ENCODE measurements at regions not wholly inside any gene's neighbourhood (a gene's known extent, or its start where the extent isn't known, plus 50 kb on each side); places are given as distances from the start of the nearest gene placed in this dataset.
"Not testable (repeated sequence)": the region's sequence is repeated elsewhere in the genome, so short reads cannot be mapped to it uniquely, and the experiment has no call there.

GRCh38 chr7:86366946-86367345 is 276.8 kb upstream of the GRM3 start:
- Histone ChIP-seq H3K4me3 (replicated peaks; ENCODE audit: insufficient read depth, low read length) (no peak overlapping the region), H3K27ac (replicated peaks) (no peak overlapping the region), H3K27me3 (ENCODE audit: insufficient read depth, poor library complexity, severe bottlenecking) (no peaks in the 10 kb centered on the region)
- TF ChIP-seq CTCF (IDR thresholded peaks at IDR 0.05; ENCODE audit: insufficient read depth, low read length) (no peak), SPI1 (IDR thresholded peaks at IDR 0.05; ENCODE audit: borderline replicate concordance, low read depth) (no peak)
- no peak for DNase-seq (ENCODE audit: low read depth in 1 of 2, low spot score in 1 of 2)

GRCh38 chr7:86340407-86340806 is 303.3 kb upstream of the GRM3 start:
- H3K4me3 ChIP-seq (replicated peaks; ENCODE audit: insufficient read depth, low read length); H3K27ac ChIP-seq (replicated peaks); DNase-seq (ENCODE audit: low read depth in 1 of 2, low spot score in 1 of 2): not testable (repeated sequence)

GRCh38 chr7:86339051-86339450 is 304.7 kb upstream of the GRM3 start:
- no peaks in the 10 kb centered on the region for H3K27me3 ChIP-seq (ENCODE audit: insufficient read depth, poor library complexity, severe bottlenecking)
- DNase-seq (ENCODE audit: low read depth in 1 of 2, low spot score in 1 of 2): no peak
- H3K27ac ChIP-seq (replicated peaks): no peak overlapping the region
- TF ChIP-seq CTCF (IDR thresholded peaks at IDR 0.05; ENCODE audit: insufficient read depth, low read length) (no peak), GABPA (IDR thresholded peaks at IDR 0.05; ENCODE audit: low read depth) (no peak), SPI1 (IDR thresholded peaks at IDR 0.05; ENCODE audit: borderline replicate concordance, low read depth) (no peak), POLR2AphosphoS5 (IDR thresholded peaks at IDR 0.05; ENCODE audit: low read depth) (no peak), REST (IDR thresholded peaks at IDR 0.05; ENCODE audit: insufficient replicate concordance, low read depth) (no peak)
- H3K4me3 ChIP-seq (replicated peaks; ENCODE audit: insufficient read depth, low read length): no peak overlapping the region

More at GRCh38 chr7:86340407-86340806, 303.3 kb upstream of the GRM3 start:
- not testable (repeated sequence) for H3K27me3 ChIP-seq (ENCODE audit: insufficient read depth, poor library complexity, severe bottlenecking)

- H3K4me3 ChIP-seq (replicated peaks; ENCODE audit: insufficient read depth, low read length): no peak overlapping the region
- no peak for TF ChIP-seq SPI1 (IDR thresholded peaks at IDR 0.05; ENCODE audit: borderline replicate concordance, low read depth)
- TF ChIP-seq REST (IDR thresholded peaks at IDR 0.05; ENCODE audit: insufficient replicate concordance, low read depth): no peak
- TF ChIP-seq POLR2AphosphoS5 (IDR thresholded peaks at IDR 0.05; ENCODE audit: low read depth): no peak
- no peak for TF ChIP-seq GABPA (IDR thresholded peaks at IDR 0.05; ENCODE audit: low read depth)
- TF ChIP-seq CTCF (IDR thresholded peaks at IDR 0.05; ENCODE audit: insufficient read depth, low read length): no peak
- H3K27me3 ChIP-seq (ENCODE audit: insufficient read depth, poor library complexity, severe bottlenecking): no peaks in the 10 kb centered on the region
- no peak for DNase-seq (ENCODE audit: low read depth in 1 of 2, low spot score in 1 of 2)
- no peak overlapping the region for H3K27ac ChIP-seq (replicated peaks)
Observed at GRCh38 chr7:86328801-86329433, 314.8 kb upstream of the GRM3 start.

All from HL-60 (cell line).